ENCODE measurements at regions not wholly inside any gene's neighbourhood (a gene's known extent, or its start where the extent isn't known, plus 50 kb on each side); places are given as distances from the start of the nearest gene placed in this dataset.

- TF ChIP-seq ERG (CRISPR knock-in tag; IDR thresholded peaks at IDR 0.05) (no peak), MAX (CRISPR knock-in tag; IDR thresholded peaks at IDR 0.05) (peak; percentile 67), SMAD4 (CRISPR knock-in tag; IDR thresholded peaks at IDR 0.05) (no peak), ZNF232 (CRISPR knock-in tag; IDR thresholded peaks at IDR 0.05) (no peak), FOXK1 (CRISPR knock-in tag; IDR thresholded peaks at IDR 0.05) (peak; percentile 72; the same call in 1 of the 2 replicates), ZBTB21 (CRISPR knock-in tag; IDR thresholded peaks at IDR 0.05; ENCODE audit: borderline replicate concordance) (no peak), IRF1 (CRISPR knock-in tag; IDR thresholded peaks at IDR 0.05) (no peak), TP53 (CRISPR knock-in tag; IDR thresholded peaks at IDR 0.05) (no peak; the same call in 1 of the 2 replicates), CDX4 (CRISPR knock-in tag; IDR thresholded peaks at IDR 0.05; ENCODE audit: borderline replicate concordance) (no peak), ZNF219 (CRISPR knock-in tag; IDR thresholded peaks at IDR 0.05; ENCODE audit: borderline replicate concordance) (no peak), AR (CRISPR knock-in tag; IDR thresholded peaks at IDR 0.05) (no peak), E2F1 (CRISPR knock-in tag; IDR thresholded peaks at IDR 0.05) (no peak), IRF2 (CRISPR knock-in tag; IDR thresholded peaks at IDR 0.05; ENCODE audit: borderline replicate concordance, low read depth) (no peak), MLX (CRISPR knock-in tag; IDR thresholded peaks at IDR 0.05) (no peak), NFATC4 (CRISPR knock-in tag; IDR thresholded peaks at IDR 0.05) (no peak), GABPB1 (CRISPR knock-in tag; IDR thresholded peaks at IDR 0.05) (no peak), ZNF317 (CRISPR knock-in tag; IDR thresholded peaks at IDR 0.05; ENCODE audit: borderline replicate concordance, low read depth) (no peak), FOXP4 (CRISPR knock-in tag; IDR thresholded peaks at IDR 0.05) (peak; percentile 60; the same call in 1 of the 2 replicates), PRDM15 (CRISPR knock-in tag; IDR thresholded peaks at IDR 0.05) (peak; percentile 92), PRRX2 (CRISPR knock-in tag; IDR thresholded peaks at IDR 0.05) (no peak), TEAD4 (CRISPR knock-in tag; IDR thresholded peaks at IDR 0.05) (no peak), MYBL2 (CRISPR knock-in tag; IDR thresholded peaks at IDR 0.05) (no peak), ZNF138 (CRISPR knock-in tag; conservative IDR thresholded peaks at IDR 0.05) (no peak), RORB (CRISPR knock-in tag; IDR thresholded peaks at IDR 0.05) (no peak), HMGA2 (CRISPR knock-in tag; IDR thresholded peaks at IDR 0.05) (no peak)
Measured at GRCh38 chr10:77710759-77711682, 73.4 kb upstream of the KCNMA1 start (continued).

Measured in WTC11 (cell line).